NCI-H146 treated with DMSO at 0.1 percent for 48 hours (cell line): ENCODE measurements at regions not wholly inside any gene's neighbourhood (a gene's known extent, or its start where the extent isn't known, plus 50 kb on each side); places are given as distances from the start of the nearest gene placed in this dataset.

Experiments used
- DNase-seq: peaks from one replicate; lab custom pipeline; 2025; ENCODE audit not compliant: unreplicated experiment; lab: John Stamatoyannopoulos, UW

DNA sequence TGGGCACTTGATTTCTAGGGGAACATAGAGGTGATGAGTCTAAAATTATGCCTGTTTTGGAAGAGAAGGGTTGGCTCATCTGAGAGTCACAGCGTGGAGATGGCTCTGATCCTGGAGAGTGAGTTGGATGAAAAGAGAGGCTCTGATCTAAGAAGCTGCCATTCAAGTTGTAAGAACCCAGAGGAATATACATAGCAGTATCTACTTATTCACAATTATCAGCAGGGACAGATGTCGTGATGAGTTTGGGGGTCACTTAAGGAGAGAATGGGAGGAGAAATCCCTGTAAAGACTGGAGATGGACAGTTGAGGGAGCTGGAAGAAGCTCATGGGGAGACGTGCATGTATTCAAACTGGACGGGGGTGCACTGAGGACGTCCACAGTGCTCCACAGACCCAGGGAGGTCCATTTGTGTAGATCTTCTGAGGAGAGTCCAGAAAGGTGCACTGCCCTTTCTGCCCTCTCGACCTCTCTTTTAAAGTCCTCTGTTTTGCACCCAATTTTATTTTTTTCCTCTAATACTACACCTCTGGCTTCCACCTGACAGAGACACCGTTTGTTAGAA is 124.7 kb upstream of the SSTR4 start:
- no peak for DNase-seq

DNA sequence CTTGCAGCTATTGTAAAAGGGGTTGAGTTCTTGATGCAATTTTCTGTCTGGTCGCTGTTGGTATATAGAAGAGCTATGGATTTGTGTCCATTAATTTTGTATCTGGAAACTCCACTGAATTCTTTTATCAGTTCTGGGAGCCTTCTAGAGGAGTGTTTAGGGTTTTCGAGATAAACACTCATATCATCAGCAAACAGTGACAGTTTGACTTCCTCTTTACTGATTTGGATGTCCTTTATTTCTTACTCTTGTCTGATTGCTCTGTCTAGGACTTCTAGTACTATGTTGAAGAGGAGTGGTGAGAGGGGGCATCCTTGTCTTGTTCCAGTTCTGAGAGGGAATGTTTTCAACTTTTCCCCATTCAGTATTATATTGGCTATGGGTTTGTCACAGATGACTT is 120.8 kb upstream of the SSTR4 start:
- DNase-seq: no peak

DNA sequence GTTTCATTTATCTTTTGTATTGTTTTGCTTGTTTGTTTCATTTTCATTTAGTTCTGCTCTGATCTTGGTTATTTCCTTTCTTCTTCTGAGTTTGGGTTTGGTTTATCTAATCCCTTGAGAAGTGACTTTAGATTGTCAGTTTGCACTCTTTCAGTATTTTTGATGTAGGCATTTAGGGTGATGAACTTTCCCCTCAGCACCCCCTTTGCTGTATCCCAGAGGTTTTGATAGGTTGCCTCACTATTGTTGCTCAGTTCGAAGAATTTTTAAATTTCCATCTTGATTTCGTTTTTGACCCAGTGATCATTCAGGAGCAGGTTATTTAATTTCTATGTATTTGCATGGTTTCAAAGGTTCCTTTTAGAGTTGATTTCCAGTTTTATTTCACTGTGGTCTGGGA is 119.6 kb upstream of the SSTR4 start:
- DNase-seq: no peak

DNA sequence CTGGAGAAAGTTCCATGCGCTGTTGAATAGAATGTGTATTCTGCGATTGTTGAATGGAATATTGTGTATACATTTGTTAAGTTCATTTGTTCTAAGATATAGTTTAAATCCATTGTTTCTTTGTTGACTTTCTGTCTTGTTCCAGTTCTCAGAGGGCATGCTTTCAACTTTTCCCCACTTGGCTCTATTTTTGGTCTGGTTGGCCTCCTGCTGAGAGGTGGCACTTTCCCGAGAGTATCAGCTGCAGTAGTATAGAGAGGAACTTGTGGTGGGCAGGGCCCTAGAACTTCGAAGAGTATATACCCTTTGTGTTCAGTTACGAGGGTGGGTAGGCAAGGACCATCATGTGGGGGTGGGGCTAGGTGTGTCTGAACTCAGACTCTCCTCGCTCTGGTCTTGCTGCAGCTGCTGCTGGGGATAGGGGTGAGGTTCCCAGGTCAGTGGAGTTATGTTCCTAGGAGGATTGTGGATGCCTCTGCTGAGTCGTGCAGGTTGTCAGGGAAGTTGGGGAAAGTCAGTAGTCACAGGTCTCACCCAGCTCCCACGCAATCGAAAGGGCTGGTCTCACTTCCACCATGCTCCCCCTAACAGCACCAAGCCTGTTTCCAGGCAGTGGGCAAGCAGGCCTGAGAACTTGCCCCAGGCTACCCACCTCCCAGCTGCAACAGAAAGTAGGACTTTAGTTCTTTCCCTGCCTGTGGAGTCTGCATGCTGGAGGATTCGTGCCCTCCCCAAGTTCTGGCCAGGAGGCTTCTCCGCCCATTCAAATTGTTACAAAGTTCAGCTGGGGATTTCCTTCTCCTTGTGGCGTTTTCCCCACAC is 118.9 kb upstream of the SSTR4 start:
- DNase-seq: no peak

DNA sequence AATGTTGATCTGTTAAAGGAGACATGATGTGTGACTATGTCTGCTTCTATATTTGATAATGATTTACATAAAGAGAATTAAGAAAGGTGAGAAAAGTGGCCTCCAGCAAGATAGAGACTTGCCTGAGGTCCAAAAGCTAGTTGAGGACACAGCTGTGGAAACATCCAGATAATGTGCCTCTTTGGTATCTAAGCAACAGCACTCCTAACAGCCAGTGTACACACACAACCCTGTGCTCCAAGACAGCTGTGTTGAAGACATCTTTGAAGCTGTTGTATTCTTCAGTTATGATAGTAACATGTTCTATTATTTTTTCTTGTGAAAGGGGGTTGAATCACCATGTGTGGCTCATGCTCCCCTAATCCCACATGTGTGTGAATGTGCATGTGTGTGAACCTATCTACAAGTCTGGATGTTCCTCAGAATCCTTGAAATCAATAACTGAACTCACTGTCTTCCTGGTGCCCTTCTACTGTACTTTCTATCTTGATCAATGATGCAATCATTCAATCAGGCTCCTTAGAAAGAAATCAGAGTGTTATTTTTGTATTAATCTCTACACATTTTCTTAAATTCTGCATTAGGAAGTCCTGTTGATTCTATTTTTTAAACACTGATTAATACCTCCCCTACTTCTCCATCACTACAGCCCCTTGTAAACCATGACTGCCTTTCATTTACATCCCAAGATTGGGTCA is 116.7 kb upstream of the SSTR4 start:
- no peak for DNase-seq

DNA sequence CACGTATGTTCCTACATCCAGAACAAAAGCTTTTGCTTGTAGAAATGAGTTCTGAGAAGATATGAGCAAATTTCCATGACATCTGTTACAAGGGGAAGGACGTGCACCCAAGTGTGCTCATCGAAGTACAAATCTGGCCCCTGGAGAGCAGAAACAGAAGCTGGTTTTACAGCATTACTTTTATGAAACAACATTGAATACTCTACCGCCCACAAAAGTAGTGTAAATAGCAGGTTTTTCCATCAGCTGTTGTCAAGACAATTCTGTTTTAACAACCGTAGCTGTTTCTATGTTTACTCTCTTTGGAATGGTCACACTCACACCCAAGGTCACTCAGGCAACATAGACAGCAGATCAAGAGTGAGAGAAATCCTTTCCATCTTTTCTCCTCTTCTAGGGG is 114.2 kb upstream of the SSTR4 start:
- DNase-seq: no peak

DNA sequence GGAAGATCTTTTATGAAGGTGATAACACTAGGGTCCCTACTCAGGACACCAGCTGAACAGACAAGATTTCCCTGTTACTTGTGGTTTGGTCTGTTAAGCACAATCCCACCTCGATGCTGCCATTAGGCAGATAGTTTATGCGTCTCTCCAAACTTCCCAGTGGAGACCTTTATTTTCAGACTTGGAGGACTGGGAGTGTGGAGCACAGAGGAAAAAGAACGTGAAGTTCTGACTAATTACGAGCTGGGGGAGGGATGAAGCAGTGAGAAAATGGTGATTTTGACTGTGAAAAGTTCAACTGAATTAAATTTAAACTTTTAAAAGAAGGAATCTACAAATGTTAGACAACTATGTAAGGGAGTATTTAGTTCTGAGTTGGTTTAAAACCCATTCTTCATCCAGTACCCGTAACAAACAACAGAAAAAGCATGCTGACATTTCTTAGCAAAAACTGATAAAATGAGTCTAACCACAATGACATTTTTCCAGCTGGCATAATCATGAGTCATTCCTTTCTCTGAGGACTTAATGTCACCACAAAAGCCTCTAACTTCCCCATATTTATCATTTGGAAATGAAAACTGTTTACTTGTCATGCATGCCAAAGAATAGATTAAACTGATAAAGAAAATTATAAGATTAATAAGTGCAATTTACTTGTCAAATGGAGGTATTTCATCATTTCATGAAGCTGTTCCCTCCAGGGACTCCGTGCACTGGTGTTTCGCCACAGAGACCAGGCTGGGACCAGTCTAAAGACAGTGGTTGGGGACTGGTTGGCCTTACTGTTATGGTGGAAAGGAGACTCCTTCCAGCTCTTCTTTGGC is 113.3 kb upstream of the SSTR4 start:
- no peak for DNase-seq

DNA sequence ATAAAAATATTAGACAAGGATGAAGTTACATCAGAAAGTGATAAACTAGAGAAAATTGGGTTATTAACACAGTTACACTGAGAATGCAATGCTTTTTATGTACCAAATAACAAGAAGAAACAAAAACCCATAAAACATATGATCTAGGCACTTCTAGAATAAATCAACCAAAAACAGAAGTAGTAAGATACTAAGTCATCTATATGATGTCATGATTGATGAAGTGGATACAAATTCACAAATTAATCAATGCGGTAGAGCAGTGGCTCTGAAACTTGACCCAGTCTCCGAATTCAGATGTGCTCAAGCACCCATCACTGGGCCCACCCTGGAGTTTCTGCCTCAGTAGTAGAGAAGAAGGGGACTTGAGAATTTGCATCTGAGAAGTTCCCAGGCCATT is 112.1 kb upstream of the SSTR4 start:
- DNase-seq: no peak

DNA sequence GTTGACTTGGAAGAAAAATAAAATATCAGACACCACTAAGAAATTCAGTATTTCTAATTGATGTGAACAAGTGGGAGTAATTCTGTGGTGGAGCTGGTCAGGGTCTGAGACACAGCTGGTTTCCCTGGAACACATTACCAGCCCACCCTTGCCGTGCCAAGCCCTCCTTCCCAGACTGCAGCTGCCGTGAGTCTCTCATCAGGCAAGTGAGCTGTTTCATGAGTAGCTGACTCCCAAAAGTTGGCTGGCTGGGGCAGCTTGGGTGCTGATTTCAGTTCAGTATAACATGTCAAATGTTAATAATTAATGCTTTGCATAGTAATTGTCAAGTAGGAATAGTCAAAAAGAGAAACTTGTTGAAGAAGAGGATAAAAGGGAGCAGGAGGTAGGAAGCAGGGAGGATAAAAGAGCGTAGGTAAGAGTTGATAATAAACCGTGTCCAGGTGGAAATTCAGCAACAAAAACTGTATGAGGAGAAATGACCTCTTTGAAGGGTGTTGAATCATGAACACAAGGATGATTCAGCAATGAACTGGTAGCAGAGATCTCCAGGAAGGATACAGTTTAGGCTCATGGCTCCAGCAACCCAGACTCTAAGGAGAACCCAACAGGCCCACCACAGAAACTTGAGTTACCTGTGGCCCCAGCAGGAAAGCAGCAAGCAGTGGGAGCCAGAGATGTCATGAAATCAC is 110.9 kb upstream of the SSTR4 start:
- DNase-seq: no peak

DNA sequence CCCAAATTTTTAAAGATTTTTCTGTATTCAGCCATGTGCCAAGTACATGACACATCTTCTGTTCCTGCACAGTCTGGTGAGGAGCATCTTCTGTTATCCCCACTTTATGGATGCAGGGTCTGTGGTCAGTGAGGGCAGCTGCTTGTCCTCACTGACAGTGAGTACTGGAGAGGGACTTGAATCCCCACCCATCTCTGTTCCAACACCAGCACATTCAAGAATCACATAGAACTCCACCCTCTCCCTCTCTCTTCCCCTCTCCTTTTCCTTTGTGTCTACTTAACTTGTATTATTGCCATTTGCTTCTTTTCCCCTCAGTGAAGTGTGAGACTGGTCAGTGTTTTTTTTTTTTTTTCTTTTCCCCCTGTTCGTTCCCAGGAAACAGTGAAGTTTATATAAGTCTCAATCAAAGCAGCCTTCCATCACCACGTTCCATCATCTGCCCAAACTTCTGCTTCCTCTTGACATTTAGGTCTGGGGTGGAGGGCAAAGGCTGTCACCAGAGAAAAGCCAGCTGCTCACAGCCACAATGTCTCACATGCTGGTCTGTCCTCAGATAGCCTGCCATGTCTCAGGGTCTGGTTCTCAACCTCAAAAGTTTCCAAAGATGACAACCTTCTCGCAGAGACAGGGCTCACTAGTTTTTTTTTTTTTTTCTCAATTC is 110.0 kb upstream of the SSTR4 start:
- no peak for DNase-seq

DNA sequence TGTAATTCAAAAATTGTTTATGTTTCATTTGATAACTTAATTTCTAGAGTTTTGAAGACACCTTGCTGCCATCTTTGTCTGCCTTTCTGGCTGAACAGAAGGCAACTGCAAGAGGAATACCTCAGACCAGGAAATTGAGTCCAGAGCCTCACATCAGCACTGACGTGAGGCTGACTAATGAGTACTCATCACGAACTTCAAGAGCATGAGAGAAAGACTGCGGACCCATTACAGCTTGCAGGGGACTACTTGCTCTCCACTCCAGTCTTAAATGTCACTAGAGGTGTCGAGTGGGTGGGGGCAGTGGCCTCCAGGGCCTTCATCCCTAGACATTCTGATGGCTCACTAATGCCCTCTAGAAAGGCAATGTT is 109.5 kb upstream of the SSTR4 start:
- DNase-seq: no peak

DNA sequence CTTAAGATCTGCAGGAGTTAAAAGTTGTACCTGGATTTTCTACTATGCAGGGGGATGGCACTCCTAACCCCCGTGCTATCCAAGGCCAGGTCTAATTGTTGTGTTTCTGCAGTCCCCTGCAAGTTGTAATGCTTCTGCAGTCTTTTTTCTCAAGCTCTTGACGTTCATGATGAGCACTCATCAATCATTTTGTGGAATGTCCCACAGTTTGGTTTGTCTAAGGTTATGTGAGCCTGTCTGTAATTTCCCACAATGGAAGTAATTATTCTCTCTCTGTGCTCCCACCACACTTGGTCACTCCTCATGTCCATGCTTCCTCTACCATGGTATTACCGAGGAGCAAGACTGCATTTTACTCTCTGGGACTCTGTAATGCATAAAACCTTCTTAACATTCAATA is 107.6 kb upstream of the SSTR4 start:
- no peak for DNase-seq

DNA sequence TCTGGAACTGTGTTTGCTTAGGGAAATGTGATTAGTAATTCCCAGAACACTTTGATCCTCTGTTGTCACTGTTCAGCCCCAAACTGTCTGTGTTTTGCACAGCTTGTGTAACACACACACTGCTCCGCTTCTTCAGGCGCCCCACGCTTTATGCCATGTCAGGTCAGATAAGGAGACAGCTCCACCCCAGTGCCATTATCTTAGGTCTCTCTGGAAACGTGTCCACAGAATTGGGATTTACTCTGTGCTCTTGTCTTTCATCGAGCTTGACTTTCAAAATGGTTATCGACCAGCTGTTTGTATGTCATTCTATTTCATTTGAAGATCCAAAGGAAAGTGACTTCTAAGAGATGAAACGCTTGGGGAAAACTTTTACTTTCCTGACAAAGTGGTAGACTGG is 106.4 kb upstream of the SSTR4 start:
- no peak for DNase-seq

DNA sequence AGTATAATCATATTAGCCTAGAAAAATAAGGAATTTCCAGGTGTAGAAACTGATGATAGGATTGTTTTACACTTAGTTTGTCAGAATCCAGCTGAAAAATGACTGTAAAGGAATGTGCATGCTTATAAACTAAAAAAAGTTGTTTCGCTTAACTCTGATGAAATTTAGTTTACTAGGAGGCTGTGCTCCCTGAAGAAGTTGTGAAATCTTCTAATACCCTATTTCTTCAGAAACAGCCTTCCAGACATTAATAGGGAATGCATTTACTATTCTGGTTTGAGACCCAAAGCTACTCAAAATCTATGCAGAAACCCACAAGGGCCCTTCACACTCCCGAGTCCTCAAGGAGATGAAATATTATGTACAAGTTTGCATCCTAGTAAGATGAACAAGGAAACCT is 105.5 kb upstream of the SSTR4 start:
- no peak for DNase-seq

DNA sequence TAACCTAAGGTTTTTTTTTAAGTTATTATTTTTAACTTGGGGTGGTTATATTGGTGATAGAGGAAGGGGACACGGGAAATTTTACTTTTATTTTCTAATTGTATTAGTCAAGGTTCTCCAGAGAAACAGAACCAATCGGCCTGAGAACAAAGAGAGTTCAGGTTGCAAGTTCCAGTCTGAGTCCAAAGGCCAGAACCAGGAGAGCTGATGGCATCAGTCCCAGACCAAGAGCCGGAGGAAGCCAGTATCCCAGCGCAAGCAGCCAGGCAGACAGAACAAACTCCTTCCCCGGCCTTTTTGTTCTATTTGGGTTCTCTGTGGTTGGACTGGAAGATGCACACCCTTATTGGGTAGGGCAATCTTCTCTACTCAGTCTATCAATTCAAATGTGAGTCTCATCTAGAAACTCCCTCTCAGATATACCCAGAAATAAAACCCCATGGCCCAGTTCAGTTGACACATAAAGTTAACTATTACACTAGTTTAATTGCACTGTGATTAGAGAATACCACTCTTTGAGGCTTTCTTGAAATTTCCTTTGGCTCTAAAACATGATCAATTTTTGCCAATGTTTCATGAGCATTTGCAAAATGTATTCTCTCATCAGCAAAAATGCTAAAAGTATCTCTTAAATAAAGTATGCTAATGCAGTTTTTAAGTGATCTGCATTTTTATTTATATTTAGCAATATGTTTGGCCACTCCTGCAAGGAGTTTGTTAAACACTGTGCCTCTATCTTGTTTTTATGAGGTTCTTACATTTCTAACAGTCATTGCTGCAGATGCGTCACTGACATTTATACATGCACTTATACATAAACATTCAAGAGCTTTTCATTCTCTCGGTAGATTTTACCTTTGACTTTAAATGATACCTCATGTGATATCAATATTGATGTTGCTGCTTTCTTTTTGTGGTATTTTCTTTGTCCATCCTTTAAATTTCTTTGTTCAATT is 103.2 kb upstream of the SSTR4 start:
- no peak for DNase-seq

DNA sequence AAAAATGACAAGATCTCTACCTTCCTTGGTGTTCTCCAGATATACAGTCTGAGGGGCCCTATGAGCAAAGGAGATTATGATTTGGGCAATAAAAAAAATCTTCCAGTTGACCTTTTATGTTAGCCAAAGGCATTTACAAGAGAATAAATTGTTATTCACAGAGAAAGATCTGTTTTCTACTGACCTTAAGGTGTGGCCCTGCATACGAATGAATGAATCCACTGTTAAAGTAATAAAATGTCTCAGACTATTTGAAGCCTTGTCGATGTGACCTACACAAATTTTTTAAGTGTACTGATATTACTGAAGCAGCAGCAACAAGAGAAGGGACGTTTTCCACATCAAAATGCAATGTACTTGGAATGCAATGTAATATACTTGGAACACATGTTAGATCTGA is 95.9 kb upstream of the SSTR4 start:
- DNase-seq: no peak

DNA sequence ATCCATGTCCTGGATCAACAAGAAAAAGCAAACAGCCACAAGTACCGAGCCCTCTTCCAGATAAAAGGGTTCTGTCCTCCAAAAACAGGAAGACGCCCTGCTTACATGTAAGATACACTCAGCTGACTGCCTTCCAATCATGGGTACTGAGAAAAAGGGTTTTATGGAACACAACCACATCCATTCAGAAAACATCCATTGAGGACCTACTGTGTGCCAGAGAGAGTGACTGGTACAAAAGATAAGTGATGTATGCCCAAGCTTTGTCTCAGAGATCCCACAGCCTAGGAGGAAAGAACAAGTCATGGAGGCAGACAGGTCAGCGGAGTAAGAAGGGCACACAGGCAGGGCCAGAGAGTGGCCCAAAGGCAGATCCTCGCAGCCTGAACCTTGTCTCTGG is 94.8 kb upstream of the SSTR4 start:
- no peak for DNase-seq

DNA sequence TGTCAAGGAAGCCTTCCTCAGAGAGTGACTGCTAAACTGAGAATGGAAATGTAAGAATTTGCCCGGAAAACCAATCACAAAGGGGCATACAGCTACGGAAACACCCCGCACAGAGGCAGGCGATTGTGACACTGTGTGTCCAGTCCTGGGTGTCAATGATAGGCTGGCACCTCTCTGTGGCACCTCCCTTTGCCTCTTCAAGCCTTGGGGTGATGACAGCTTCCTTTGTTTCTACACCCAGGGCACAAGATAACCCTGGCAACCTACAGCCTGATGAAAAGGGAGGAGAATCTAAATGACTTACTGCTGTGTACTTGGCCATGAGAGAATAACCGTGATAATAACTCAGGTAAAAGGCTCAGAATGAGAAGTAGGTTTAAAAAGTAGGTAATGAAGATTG is 93.6 kb upstream of the SSTR4 start:
- DNase-seq: no peak

DNA sequence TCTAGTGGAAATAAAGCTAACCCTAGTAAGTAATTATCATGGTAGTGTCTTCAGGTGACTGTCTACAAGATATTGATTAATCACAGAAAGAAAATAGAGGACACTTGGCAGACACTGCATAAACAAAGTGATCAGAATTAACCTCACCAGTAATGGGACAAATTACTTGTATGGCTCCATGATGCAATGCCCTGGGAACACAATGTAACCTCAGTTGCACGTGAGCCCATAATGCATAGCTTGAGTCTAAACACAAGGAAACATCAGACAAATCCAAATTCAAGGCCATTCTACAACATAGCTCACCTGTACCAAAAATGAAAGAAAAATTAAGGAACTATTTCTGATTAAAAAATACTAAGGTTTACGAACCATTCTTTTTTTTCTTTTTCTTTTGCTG is 92.4 kb upstream of the SSTR4 start:
- DNase-seq: no peak
